Keratinocyte (primary cell): ENCODE measurements at regions not wholly inside any gene's neighbourhood (a gene's known extent, or its start where the extent isn't known, plus 50 kb on each side); places are given as distances from the start of the nearest gene placed in this dataset.

Experiments
- DNase-seq: peaks from one replicate; pipeline ENCODE4 v3.0.0-alpha.2; 2011; ENCODE audit warnings: low read depth, missing footprints, low spot score
- FAIRE-seq: peaks from 2 replicates; lab custom pipeline; 2011; peaks lifted over from hg19 to GRCh38; lab: Jason Lieb, UNC
- H2AFZ ChIP-seq: 2 replicates; pipeline ENCODE4 v1.6.0; 2012; ENCODE audit warnings: low read length, control low read depth, inconsistent platforms; ENCODE audit not compliant: control insufficient read depth
- H3K27ac ChIP-seq: 2 replicates; pipeline ENCODE4 v1.5.1; 2011; ENCODE audit warnings: low read length; ENCODE audit not compliant: control insufficient read depth, insufficient read depth
- H3K27me3 ChIP-seq: 3 replicates; pipeline ENCODE4 v1.6.0; 2011; ENCODE audit warnings: low read length; ENCODE audit not compliant: control insufficient read depth, insufficient read depth; ENCODE audit errors: extremely low read depth
- H3K36me3 ChIP-seq, 2 experiments: 2 replicates in 1 of 2; 3 replicates in 1 of 2; pipeline ENCODE4 v1.5.1; 2011; ENCODE audit warnings: low read length in 2 of 2, mild to moderate bottlenecking in 1 of 2; ENCODE audit not compliant: control insufficient read depth in 2 of 2, insufficient read depth in 2 of 2; ENCODE audit errors: extremely low read depth in 1 of 2
- H3K4me1 ChIP-seq: 3 replicates; pipeline ENCODE4 v1.5.1; 2011; ENCODE audit warnings: low read length; ENCODE audit not compliant: control insufficient read depth, insufficient read depth; ENCODE audit errors: extremely low read depth
- H3K4me2 ChIP-seq: 3 replicates; pipeline ENCODE4 v1.6.0; 2011; ENCODE audit warnings: low read depth, low read length; ENCODE audit not compliant: control insufficient read depth, insufficient read depth; ENCODE audit errors: extremely low read depth
- H3K4me3 ChIP-seq, 3 experiments: fragments of 200-600 bp in 1 of 3; sonication (generic) in 1 of 3; 2 replicates in 2 of 3; 3 replicates in 1 of 3; pipeline ENCODE4 v1.5.1; 2011 to 2016; ENCODE audit warnings: low read length in 3 of 3, mild to moderate bottlenecking in 3 of 3, control low read depth in 2 of 3, inconsistent platforms in 1 of 3, low read depth in 1 of 3, mixed read lengths in 1 of 3, mixed run types in 1 of 3, moderate library complexity in 1 of 3; ENCODE audit not compliant: control insufficient read depth in 2 of 3, insufficient read depth in 2 of 3; ENCODE audit errors: extremely low read depth in 1 of 3
- H3K79me2 ChIP-seq: 2 replicates; pipeline ENCODE4 v1.6.0; 2012; ENCODE audit warnings: low read length; ENCODE audit not compliant: control insufficient read depth, insufficient read depth
- H3K9ac ChIP-seq: 3 replicates; pipeline ENCODE4 v1.6.0; 2011; ENCODE audit warnings: low read length; ENCODE audit not compliant: control insufficient read depth, insufficient read depth; ENCODE audit errors: extremely low read depth
- H3K9me1 ChIP-seq: 3 replicates; pipeline ENCODE4 v1.6.0; 2011; ENCODE audit warnings: low read length; ENCODE audit not compliant: control insufficient read depth, insufficient read depth; ENCODE audit errors: extremely low read depth
- H3K9me3 ChIP-seq: 2 replicates; pipeline ENCODE4 v1.5.1; 2012; ENCODE audit warnings: low read depth, low read length; ENCODE audit not compliant: control insufficient read depth
- H4K20me1 ChIP-seq: 3 replicates; pipeline ENCODE4 v1.6.0; 2011; ENCODE audit warnings: low read length; ENCODE audit not compliant: control insufficient read depth, insufficient read depth; ENCODE audit errors: extremely low read depth
- CTCF ChIP-seq, 3 experiments: IDR thresholded peaks in 1 of 3; conservative IDR thresholded peaks in 1 of 3; optimal IDR thresholded peaks in 1 of 3; 2 replicates in 2 of 3; 3 replicates in 1 of 3; pipeline versions ENCODE3 to v1.5.1; 2011; ENCODE audit warnings: low read length in 3 of 3, mild to moderate bottlenecking in 3 of 3, moderate library complexity in 2 of 3, control low read depth in 1 of 3, inconsistent platforms in 1 of 3; ENCODE audit not compliant: insufficient read depth in 2 of 3; ENCODE audit errors: extremely low read depth in 1 of 3
- EZH2 ChIP-seq: IDR thresholded peaks from one replicate; pipeline ENCODE4 v1.6.1; 2012; ENCODE audit warnings: inconsistent platforms, mild to moderate bottlenecking, low read length, moderate library complexity
- dilution Hi-C: fragments of 300-500 bp; cut with MboI; formaldehyde crosslinking; loops from one replicate; pipeline ENCODE4 v1.7.0; 2020; ENCODE audit warnings: low sequenced_read_pairs; ENCODE audit not compliant: extremely low pct_ligation_motif_present

- Histone ChIP-seq H3K9ac (no peak overlapping the region), H3K79me2 (no peaks in the 10 kb centered on the region), H3K4me2 (no peak overlapping the region), H3K36me3 (no peaks in the 10 kb centered on the region), H3K4me3 (no peak overlapping the region), H4K20me1 (no peaks in the 10 kb centered on the region), H3K4me1 (no peaks in the 10 kb centered on the region), H3K9me1 (no peaks in the 10 kb centered on the region), H3K27ac (no peak overlapping the region), H3K9me3 (no peaks in the 10 kb centered on the region), H3K27me3 (no peaks in the 10 kb centered on the region), H2AFZ (no peak overlapping the region)
- TF ChIP-seq EZH2 (no peak), CTCF (optimal IDR thresholded peaks at IDR 0.05 in 1 of 3, IDR thresholded peaks at IDR 0.05 in 1 of 3, conservative IDR thresholded peaks at IDR 0.05 in 1 of 3; ENCODE audit: extremely low read depth in 1 of 3, insufficient read depth in 2 of 3, low read length in 3 of 3) (no peak)
- dilution Hi-C loops, result no loop called here
- DNase-seq (no peak), FAIRE-seq (no peak)
Observed at GRCh38 chr4:100061835-100062234, 111.8 kb upstream of the H2AZ1 start.

GRCh38 chr4:100060765-100061416 lies 110.8 kb upstream of the H2AZ1 start:
- no peaks in the 10 kb centered on the region for H3K4me1 ChIP-seq
- H3K9me1 ChIP-seq, result no peaks in the 10 kb centered on the region
- H4K20me1 ChIP-seq, result no peaks in the 10 kb centered on the region
- H3K4me3 ChIP-seq, result no peak overlapping the region
- dilution Hi-C loops, result no loop called here
- DNase-seq, result no peak
- no peak overlapping the region for H2AFZ ChIP-seq
- H3K27ac ChIP-seq, result no peak overlapping the region
- no peaks in the 10 kb centered on the region for H3K79me2 ChIP-seq
- H3K9me3 ChIP-seq, result no peaks in the 10 kb centered on the region
- no peak for FAIRE-seq
- H3K4me2 ChIP-seq, result no peak overlapping the region
- no peaks in the 10 kb centered on the region for H3K27me3 ChIP-seq
- H3K9ac ChIP-seq, result no peak overlapping the region
- no peaks in the 10 kb centered on the region for H3K36me3 ChIP-seq
- TF ChIP-seq CTCF (optimal IDR thresholded peaks at IDR 0.05 in 1 of 3, IDR thresholded peaks at IDR 0.05 in 1 of 3, conservative IDR thresholded peaks at IDR 0.05 in 1 of 3; ENCODE audit: extremely low read depth in 1 of 3, insufficient read depth in 2 of 3, low read length in 3 of 3) (no peak), EZH2 (no peak)
